Neural progenitor cell (in vitro differentiated cells): ENCODE measurements at regions not wholly inside any gene's neighbourhood (a gene's known extent, or its start where the extent isn't known, plus 50 kb on each side); places are given as distances from the start of the nearest gene placed in this dataset.

ENCODE experiments used
- DNase-seq: peaks from one replicate; pipeline ENCODE4 v3.0.0-alpha.2; 2016; ENCODE audit warnings: low spot score
- H2AFZ ChIP-seq: fragments of 200-600 bp; sonication (generic); replicated peaks from 2 replicates; pipeline ENCODE4 v1.6.1; 2016; ENCODE audit warnings: antibody characterized with exemption
- H3F3A ChIP-seq: fragments of 200-600 bp; sonication (generic); 2 replicates; pipeline ENCODE4 v1.6.1; 2016; ENCODE audit warnings: antibody characterized with exemption, low read depth
- H3K27ac ChIP-seq: fragments of 200-600 bp; sonication (generic); 2 replicates; pipeline ENCODE4 v1.5.1; 2016; ENCODE audit warnings: mild to moderate bottlenecking
- H3K27me3 ChIP-seq: fragments of 200-600 bp; sonication (generic); 2 replicates; pipeline ENCODE4 v1.6.1; 2016; ENCODE audit warnings: mild to moderate bottlenecking, moderate library complexity
- H3K36me3 ChIP-seq: fragments of 200-600 bp; sonication (generic); 2 replicates; pipeline ENCODE4 v1.5.1; 2016
- H3K4me1 ChIP-seq: fragments of 200-600 bp; sonication (generic); 2 replicates; pipeline ENCODE4 v1.6.1; 2016; ENCODE audit warnings: mixed run types
- H3K4me2 ChIP-seq: fragments of 200-600 bp; sonication (generic); 2 replicates; pipeline ENCODE4 v1.6.1; 2016
- H3K4me3 ChIP-seq: fragments of 200-600 bp; sonication (generic); 2 replicates; pipeline ENCODE4 v1.5.1; 2016
- H3K79me2 ChIP-seq: fragments of 200-600 bp; sonication (generic); 2 replicates; pipeline ENCODE4 v1.6.1; 2016; ENCODE audit warnings: low read depth
- H3K9ac ChIP-seq: fragments of 200-600 bp; sonication (generic); 2 replicates; pipeline ENCODE4 v1.6.1; 2016
- H3K9me3 ChIP-seq: fragments of 200-600 bp; sonication (generic); 2 replicates; pipeline ENCODE4 v1.5.1; 2016; ENCODE audit warnings: low read depth
- H4K20me1 ChIP-seq: fragments of 200-600 bp; sonication (generic); 2 replicates; pipeline ENCODE4 v1.6.1; 2016; ENCODE audit warnings: low read depth
- H3K27ac Mint-ChIP-seq: 3 replicates; pipeline ENCODE4 v1.8.0; 2021; ENCODE audit warnings: mixed read lengths
- H3K27me3 Mint-ChIP-seq: 2 replicates; pipeline ENCODE4 v1.8.0; 2022; ENCODE audit warnings: low read depth, mild to moderate bottlenecking, inconsistent platforms, moderate library complexity, mixed read lengths; ENCODE audit not compliant: insufficient read depth
- H3K36me3 Mint-ChIP-seq: 3 replicates; pipeline ENCODE4 v1.8.0; 2021; ENCODE audit warnings: mixed read lengths
- H3K4me1 Mint-ChIP-seq: 3 replicates; pipeline ENCODE4 v1.8.0; 2021; ENCODE audit warnings: mixed read lengths
- H3K4me3 Mint-ChIP-seq: 3 replicates; pipeline ENCODE4 v1.8.0; 2021; ENCODE audit warnings: mild to moderate bottlenecking, moderate library complexity, mixed read lengths
- H3K9me3 Mint-ChIP-seq: 3 replicates; pipeline ENCODE4 v1.8.0; 2020; ENCODE audit warnings: mixed read lengths
- EZH2 ChIP-seq: fragments of 200-600 bp; sonication (generic); IDR thresholded peaks from 2 replicates; pipeline ENCODE4 v1.6.1; 2017; ENCODE audit warnings: antibody characterized with exemption, mild to moderate bottlenecking, moderate library complexity
- EZH2phosphoT487 ChIP-seq: fragments of 200-600 bp; sonication (generic); IDR thresholded peaks from 2 replicates; pipeline ENCODE4 v1.6.1; 2017; ENCODE audit warnings: antibody characterized with exemption
- TF ChIP-seq, protein P1 (sequence below): fragments of 200-600 bp; sonication (generic); IDR thresholded peaks from 2 replicates; pipeline ENCODE4 v1.5.1; 2017; ENCODE audit warnings: antibody characterized with exemption, mild to moderate bottlenecking

DNA sequence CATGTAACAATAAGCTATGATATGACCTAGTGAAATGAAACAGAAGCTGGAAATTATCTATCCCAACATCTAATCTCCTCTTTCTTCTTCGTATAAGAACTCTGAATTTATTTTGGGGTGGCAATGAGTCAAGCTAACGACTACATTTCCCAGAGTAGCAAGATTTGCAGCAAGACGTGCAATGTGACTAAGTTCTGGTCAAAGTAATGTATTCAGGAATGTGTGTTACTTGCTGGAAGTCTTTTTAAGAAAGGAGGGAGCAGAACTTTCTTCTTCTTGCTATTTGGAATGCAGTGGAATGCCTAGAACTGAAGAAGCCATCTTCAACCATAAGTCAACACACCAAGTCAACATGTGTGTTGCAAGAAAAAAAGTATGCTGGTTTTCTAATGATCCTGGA is 406.6 kb upstream of the MEF2C start:
- no peaks in the 10 kb centered on the region for H3K79me2 ChIP-seq
- no peaks in the 10 kb centered on the region for H3K36me3 ChIP-seq
- no peaks in the 10 kb centered on the region for H3K9me3 ChIP-seq
- no peaks in the 10 kb centered on the region for H3K36me3 Mint-ChIP-seq
- no peaks in the 10 kb centered on the region for H3K4me1 ChIP-seq
- no peaks in the 10 kb centered on the region for H3F3A ChIP-seq
- no peak for TF ChIP-seq EZH2phosphoT487
- TF ChIP-seq, protein P1, sequence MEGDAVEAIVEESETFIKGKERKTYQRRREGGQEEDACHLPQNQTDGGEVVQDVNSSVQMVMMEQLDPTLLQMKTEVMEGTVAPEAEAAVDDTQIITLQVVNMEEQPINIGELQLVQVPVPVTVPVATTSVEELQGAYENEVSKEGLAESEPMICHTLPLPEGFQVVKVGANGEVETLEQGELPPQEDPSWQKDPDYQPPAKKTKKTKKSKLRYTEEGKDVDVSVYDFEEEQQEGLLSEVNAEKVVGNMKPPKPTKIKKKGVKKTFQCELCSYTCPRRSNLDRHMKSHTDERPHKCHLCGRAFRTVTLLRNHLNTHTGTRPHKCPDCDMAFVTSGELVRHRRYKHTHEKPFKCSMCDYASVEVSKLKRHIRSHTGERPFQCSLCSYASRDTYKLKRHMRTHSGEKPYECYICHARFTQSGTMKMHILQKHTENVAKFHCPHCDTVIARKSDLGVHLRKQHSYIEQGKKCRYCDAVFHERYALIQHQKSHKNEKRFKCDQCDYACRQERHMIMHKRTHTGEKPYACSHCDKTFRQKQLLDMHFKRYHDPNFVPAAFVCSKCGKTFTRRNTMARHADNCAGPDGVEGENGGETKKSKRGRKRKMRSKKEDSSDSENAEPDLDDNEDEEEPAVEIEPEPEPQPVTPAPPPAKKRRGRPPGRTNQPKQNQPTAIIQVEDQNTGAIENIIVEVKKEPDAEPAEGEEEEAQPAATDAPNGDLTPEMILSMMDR, result no peak
- TF ChIP-seq EZH2, result no peak
- no peak overlapping the region for H3K4me2 ChIP-seq
- H3K27ac Mint-ChIP-seq, result no peak overlapping the region
- no peak overlapping the region for H3K27ac ChIP-seq
- no peak overlapping the region for H3K4me3 ChIP-seq
- no peak for DNase-seq
- no peak overlapping the region for H3K9ac ChIP-seq
- no peaks in the 10 kb centered on the region for H3K27me3 Mint-ChIP-seq
- no peak overlapping the region for H2AFZ ChIP-seq
- H3K4me3 Mint-ChIP-seq, result no peak overlapping the region
- H3K27me3 ChIP-seq, result no peaks in the 10 kb centered on the region
- no peaks in the 10 kb centered on the region for H3K9me3 Mint-ChIP-seq
- no peaks in the 10 kb centered on the region for H3K4me1 Mint-ChIP-seq
- H4K20me1 ChIP-seq, result no peaks in the 10 kb centered on the region

DNA sequence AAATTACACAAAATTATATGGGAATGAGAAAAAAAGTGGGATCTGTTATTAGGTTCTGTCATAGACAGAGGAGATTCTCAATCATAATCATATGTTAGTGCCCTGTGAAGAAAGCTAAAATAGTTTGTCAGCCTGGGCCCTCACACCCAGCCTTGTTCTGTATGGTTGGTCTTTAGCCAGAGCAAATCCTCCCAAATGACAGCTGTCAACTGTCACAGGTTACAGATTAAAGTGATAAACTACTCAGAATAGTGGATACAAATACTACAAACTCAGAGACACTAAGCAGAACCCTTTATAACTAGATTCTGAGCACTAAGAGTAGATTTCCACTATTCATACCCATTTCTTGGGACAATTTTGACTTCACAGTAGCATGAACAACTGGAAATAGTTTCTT is 405.0 kb upstream of the MEF2C start:
- Mint-ChIP-seq H3K9me3 (no peaks in the 10 kb centered on the region), H3K27ac (no peak overlapping the region), H3K4me3 (no peak overlapping the region), H3K27me3 (no peaks in the 10 kb centered on the region), H3K4me1 (no peaks in the 10 kb centered on the region), H3K36me3 (no peaks in the 10 kb centered on the region)
- DNase-seq, result no peak
- Histone ChIP-seq H3K27me3 (no peaks in the 10 kb centered on the region), H3K27ac (no peak overlapping the region), H3K9ac (no peak overlapping the region), H3F3A (no peaks in the 10 kb centered on the region), H3K36me3 (no peaks in the 10 kb centered on the region), H3K79me2 (no peaks in the 10 kb centered on the region), H4K20me1 (no peaks in the 10 kb centered on the region), H3K4me3 (no peak overlapping the region), H3K4me1 (no peaks in the 10 kb centered on the region), H3K4me2 (no peak overlapping the region), H2AFZ (no peak overlapping the region), H3K9me3 (no peaks in the 10 kb centered on the region)
- TF ChIP-seq, protein P1, result no peak
- no peak for TF ChIP-seq EZH2
- no peak for TF ChIP-seq EZH2phosphoT487

DNA sequence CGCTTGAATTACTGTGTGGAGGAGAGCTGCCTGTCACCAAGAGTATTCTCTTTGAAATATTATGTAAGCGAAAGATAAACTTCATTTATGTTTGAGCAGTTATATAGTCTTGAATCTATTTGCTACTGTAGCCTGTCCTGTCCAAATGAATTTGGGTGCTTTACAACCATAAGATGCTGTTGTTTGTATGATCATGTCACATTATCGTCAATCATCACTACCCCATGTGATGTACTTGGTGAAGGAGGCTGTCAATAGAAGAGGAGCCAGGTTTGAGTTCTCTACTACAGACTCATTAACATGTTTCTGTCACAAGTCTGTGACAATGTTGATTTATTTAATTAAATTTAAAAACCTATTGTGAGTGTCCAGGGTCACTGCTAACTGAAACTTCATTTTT is 403.3 kb upstream of the MEF2C start:
- Mint-ChIP-seq H3K27me3 (no peaks in the 10 kb centered on the region), H3K4me1 (peaks cover 8% of the 10 kb centered on the region), H3K9me3 (no peaks in the 10 kb centered on the region), H3K27ac (no peak overlapping the region), H3K4me3 (no peak overlapping the region), H3K36me3 (no peaks in the 10 kb centered on the region)
- Histone ChIP-seq H3K79me2 (no peaks in the 10 kb centered on the region), H3K9ac (no peak overlapping the region), H3K27me3 (no peaks in the 10 kb centered on the region), H3K9me3 (no peaks in the 10 kb centered on the region), H3K36me3 (no peaks in the 10 kb centered on the region), H3K27ac (no peak overlapping the region), H2AFZ (no peak overlapping the region), H3K4me1 (no peaks in the 10 kb centered on the region), H3F3A (no peaks in the 10 kb centered on the region), H3K4me3 (no peak overlapping the region), H4K20me1 (no peaks in the 10 kb centered on the region), H3K4me2 (no peak overlapping the region)
- no peak for DNase-seq
- TF ChIP-seq, protein P1, result no peak
- TF ChIP-seq EZH2 (no peak), EZH2phosphoT487 (no peak)
